WERI-Rb-1 (cell line): ENCODE measurements at regions not wholly inside any gene's neighbourhood (a gene's known extent, or its start where the extent isn't known, plus 50 kb on each side); places are given as distances from the start of the nearest gene placed in this dataset.
A peak's percentile ranks its signal among the peaks of the same experiment; 100 is the strongest.

ENCODE experiments used
- DNase-seq: peaks from one replicate; pipeline ENCODE4 v3.0.0-alpha.2; 2020
- H3K27ac ChIP-seq: fragments of 250-450 bp; sonication (Bioruptor Pico); 2 replicates; pipeline ENCODE4 v1.5.1; 2020; ENCODE audit warnings: mild to moderate bottlenecking, moderate library complexity
- H3K27me3 ChIP-seq: fragments of 250-450 bp; sonication (Bioruptor Pico); 2 replicates; pipeline ENCODE4 v1.5.1; 2021; ENCODE audit warnings: mild to moderate bottlenecking, low read depth, moderate library complexity; ENCODE audit not compliant: insufficient read depth, severe bottlenecking
- H3K36me3 ChIP-seq: fragments of 250-450 bp; sonication (Bioruptor Pico); 2 replicates; pipeline ENCODE4 v1.5.1; 2020; ENCODE audit warnings: mild to moderate bottlenecking, moderate library complexity
- H3K4me3 ChIP-seq: 2 replicates; pipeline ENCODE4 v1.5.1; 2011; ENCODE audit warnings: low read depth, mild to moderate bottlenecking, control low read depth, low read length
- H3K9me3 ChIP-seq: fragments of 250-450 bp; sonication (Bioruptor Pico); 2 replicates; pipeline ENCODE4 v1.5.1; 2021; ENCODE audit warnings: mild to moderate bottlenecking, moderate library complexity; ENCODE audit not compliant: severe bottlenecking
- TF ChIP-seq, protein P1 (sequence below): IDR thresholded peaks from 2 replicates; pipeline ENCODE4 v1.5.1; 2011; ENCODE audit warnings: low read depth, mild to moderate bottlenecking, control low read depth, inconsistent platforms, low read length

DNA sequence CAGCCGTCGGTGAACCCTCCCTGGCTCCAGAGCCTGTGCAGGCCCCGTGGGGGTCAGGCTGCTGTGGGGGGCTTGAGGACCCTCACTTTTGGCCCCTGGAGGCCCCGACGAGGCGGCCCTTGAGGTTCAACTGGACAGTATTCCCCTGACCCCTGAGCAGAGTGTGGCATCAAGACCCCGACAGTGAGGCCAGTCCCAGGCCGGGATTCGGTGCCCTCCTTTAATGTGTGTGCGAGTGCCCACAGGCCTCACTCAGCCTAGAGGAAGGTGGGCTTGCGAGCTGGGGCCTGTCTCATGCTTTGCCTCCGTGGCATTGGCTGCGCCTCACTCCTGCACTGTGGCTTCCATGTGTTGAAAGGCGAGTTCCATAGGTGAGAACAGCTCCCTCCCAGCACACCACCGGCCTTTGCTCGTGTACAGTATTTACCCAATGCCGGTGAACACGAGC lies 94.5 kb downstream of the METRNL start:
- TF ChIP-seq, protein P1, sequence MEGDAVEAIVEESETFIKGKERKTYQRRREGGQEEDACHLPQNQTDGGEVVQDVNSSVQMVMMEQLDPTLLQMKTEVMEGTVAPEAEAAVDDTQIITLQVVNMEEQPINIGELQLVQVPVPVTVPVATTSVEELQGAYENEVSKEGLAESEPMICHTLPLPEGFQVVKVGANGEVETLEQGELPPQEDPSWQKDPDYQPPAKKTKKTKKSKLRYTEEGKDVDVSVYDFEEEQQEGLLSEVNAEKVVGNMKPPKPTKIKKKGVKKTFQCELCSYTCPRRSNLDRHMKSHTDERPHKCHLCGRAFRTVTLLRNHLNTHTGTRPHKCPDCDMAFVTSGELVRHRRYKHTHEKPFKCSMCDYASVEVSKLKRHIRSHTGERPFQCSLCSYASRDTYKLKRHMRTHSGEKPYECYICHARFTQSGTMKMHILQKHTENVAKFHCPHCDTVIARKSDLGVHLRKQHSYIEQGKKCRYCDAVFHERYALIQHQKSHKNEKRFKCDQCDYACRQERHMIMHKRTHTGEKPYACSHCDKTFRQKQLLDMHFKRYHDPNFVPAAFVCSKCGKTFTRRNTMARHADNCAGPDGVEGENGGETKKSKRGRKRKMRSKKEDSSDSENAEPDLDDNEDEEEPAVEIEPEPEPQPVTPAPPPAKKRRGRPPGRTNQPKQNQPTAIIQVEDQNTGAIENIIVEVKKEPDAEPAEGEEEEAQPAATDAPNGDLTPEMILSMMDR: no peak
- Histone ChIP-seq H3K27me3 (no peaks in the 10 kb centered on the region), H3K36me3 (no peaks in the 10 kb centered on the region), H3K4me3 (no peak overlapping the region), H3K9me3 (peaks cover 2% of the 10 kb centered on the region), H3K27ac (no peak overlapping the region)
- no peak for DNase-seq

DNA sequence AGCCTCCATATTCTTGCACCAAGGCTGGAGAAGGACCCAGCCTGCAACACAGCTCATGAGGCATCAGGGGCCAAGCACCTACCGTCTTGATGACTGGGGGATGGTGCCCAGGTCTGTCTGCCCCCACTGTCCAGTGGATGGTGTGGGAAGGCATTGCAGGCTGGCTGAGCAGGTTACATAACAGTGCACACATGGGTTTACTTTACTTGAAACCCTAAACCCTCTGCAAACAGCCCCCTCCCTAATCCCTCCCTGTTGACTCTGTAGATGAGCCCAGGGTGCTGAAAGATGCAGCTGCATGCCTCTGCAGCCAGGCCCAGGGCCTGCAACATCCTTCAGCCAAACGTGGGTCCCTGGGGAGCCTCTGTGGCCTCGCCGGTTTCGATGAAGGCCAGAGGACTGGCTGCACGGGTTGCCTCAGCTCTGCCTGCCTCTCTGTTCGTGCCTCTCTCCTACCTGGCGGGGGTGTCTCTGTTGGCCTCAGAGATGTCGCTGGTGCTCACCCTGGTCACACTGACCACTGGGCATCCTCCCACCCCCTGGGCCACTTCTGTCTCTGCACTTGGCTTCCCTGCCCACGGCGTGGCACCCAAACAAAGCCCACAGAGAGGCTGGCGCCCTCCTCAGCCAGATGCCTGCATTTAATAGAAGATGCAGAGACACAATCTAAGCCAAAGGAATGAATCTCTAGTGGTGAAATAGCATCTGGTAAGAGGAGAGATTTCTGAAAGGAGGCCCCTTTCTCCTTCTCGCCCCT lies 95.1 kb downstream of the METRNL start:
- no peaks in the 10 kb centered on the region for H3K36me3 ChIP-seq
- H3K27ac ChIP-seq: no peak overlapping the region
- TF ChIP-seq, protein P1: no peak
- peak; percentile 63 for DNase-seq
- no peak overlapping the region for H3K4me3 ChIP-seq
- peaks cover 2% of the 10 kb centered on the region for H3K9me3 ChIP-seq
- no peaks in the 10 kb centered on the region for H3K27me3 ChIP-seq

DNA sequence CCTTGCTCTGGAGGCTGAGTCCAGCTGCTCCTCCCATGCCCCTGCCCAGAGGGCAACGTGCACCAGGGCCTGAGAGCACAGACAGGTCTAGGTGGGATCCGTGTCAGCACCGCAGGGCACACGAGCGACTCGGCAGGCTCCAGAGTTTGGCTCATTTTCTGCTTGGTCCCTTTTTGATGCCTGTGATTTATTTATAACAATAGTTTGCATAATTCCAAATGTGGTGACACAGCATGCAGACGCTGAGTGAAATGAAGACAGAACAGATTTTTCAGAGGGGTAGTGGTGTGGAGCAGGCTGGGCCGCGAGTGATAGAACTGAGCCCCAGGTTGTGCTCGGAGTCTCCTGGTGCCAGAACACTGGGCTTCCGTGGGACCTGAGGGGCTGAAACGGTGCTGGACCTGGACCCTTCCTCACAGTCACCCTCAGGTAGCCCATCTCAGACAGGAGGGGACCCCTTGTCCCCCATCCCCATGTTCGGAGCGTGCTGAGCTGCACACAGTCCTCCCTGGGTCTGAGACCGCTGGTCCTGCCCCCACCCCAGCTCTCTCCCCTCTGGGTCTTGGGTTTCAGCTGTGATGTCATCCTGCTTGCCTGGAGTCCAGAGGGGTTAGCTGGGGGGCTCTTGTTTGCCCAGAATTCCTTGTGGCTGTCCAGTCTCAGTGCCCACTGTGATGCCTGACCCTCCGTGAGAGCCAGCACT lies 95.9 kb downstream of the METRNL start:
- Histone ChIP-seq H3K27me3 (no peaks in the 10 kb centered on the region), H3K9me3 (no peaks in the 10 kb centered on the region), H3K27ac (no peak overlapping the region), H3K4me3 (no peak overlapping the region), H3K36me3 (no peaks in the 10 kb centered on the region)
- TF ChIP-seq, protein P1: no peak
- peak; percentile 7 for DNase-seq

DNA sequence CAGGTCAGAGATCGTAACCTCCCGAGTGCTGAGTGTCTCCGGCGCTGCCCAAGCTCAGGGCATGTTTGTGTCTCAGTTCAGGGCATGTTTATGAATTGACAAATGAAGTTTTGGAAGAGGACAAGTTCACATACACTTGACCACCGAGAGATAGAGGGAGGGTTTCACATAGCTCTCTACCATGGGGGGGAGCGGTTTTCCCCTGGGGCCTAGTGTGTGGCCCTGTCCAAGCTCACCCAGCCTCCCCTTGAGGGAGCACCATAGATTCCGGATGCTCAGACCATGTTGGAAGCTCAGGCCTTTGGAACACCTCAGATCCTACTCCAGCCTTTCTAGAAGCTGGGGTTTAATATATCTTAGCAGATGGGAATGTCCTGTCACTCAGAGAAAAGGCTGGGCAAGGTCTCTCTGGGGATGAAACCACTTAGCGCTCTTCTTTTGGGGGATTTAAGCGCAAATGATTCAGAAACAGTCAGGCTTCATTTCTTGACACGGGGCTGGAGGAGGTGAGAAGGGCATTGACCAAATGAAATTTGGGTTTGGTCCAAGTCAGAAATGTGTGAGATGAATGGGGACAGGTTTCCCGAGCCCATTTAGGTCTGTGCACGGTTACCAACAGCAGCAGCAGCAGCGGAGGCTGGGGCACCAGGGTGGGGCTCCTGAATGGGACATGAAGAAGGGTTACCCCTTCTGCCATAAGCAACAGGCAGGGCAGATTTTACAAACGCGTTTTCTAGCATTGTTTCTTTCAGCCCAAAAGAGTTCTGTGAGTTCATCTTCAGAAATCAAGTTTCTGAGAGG lies 96.6 kb downstream of the METRNL start:
- no peaks in the 10 kb centered on the region for H3K36me3 ChIP-seq
- no peak overlapping the region for H3K27ac ChIP-seq
- H3K9me3 ChIP-seq: no peaks in the 10 kb centered on the region
- no peaks in the 10 kb centered on the region for H3K27me3 ChIP-seq
- no peak overlapping the region for H3K4me3 ChIP-seq
- peak; percentile 5 for DNase-seq
- TF ChIP-seq, protein P1: no peak

DNA sequence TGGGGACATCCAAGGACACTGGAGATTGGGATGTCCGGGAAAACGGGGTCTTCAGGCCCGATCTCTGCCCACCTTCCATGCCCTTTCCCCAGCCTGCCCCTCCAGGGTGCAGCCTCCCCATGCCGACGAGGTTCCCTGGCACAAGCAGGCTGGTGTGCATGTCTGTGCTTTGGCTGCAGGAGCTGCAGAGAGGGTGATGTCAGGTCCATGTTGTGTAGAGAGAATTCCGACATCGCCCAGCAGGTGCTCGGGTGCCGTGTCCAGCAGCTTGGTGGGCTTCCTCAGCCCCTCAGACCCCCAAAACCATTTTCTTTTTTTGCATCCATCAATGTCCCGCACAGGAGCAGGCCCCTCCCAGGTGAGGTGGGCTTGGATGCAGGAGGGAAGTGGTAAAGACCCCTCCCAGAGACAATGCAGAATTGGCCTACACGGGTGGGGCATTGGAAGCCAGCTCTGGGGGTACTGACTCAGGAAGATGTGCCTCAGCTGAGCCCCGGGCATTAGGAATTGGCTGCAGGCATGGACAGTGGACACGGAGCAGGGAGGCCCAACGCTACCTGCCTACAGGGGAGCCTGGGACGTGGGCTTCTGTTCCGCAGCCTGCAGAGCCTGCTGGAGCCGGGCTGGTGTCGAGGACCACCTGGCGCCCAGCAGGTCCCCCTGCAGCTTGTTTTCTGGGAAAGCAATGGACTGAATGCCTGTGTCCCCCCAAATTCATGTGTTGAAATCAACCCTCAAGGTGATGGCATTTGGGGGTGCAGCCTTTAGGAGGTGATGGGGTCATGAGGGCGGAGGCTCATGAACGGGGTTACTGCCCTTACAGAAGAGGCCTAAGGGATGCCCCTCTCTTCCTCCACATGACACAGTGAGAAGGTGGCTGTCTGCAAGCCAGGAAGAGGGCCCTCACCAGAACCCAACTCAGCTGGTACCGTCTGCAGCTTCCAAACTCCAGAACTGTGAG lies 97.5 kb downstream of the METRNL start:
- TF ChIP-seq, protein P1: no peak
- Histone ChIP-seq H3K27ac (no peak overlapping the region), H3K4me3 (no peak overlapping the region), H3K9me3 (no peaks in the 10 kb centered on the region), H3K36me3 (no peaks in the 10 kb centered on the region), H3K27me3 (no peaks in the 10 kb centered on the region)
- peak; percentile 6 for DNase-seq
